ENCODE measurements at regions not wholly inside any gene's neighbourhood (a gene's known extent, or its start where the extent isn't known, plus 50 kb on each side); places are given as distances from the start of the nearest gene placed in this dataset.

DNA sequence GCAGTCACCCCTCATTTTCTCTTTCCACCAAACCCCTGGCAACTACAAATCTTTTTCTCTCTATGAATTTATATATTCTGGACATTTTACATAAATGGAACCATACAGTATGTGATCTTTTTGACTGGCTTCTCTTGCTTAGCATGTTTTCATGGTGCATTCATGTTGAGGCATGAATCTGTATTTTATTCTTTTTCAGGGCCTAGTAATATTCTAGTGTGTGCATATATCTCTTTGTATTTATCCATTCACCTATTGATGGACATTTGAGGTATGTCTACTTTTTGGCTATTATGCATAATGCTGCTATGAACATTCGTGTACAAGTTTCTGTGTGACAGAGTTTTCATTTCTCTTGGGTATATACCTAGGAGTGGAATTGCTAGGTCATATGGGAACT is 78.2 kb downstream of the HACD1 start:
- CTCF ChIA-PET (ENCODE audit: unreplicated experiment): no interaction called here
- no peak overlapping the region for H3K27ac ChIP-seq (ENCODE audit: low read depth, low read length, poor library complexity, severe bottlenecking)
- no peaks in the 10 kb centered on the region for H3K9me2 ChIP-seq (ENCODE audit: insufficient read depth, low read length)
- BruUV-seq (replicated peaks): no TSS peak
- no peaks in the 10 kb centered on the region for H3K36me3 ChIP-seq (ENCODE audit: insufficient read depth, low read length)
- no peak overlapping the region for H3K4me3 ChIP-seq (ENCODE audit: low read depth, low read length, poor library complexity, severe bottlenecking)
- no peaks in the 10 kb centered on the region for H3K79me2 ChIP-seq (ENCODE audit: insufficient read depth, low read depth, low read length)
- POLR2A ChIA-PET: interaction anchor here (0.7 kb wide), 1 partner anchor 13 kb away, joined by 3 read pairs; no protein-coding TSS in a partner anchor
- intact Hi-C loops (cut with micrococcal nuclease; ENCODE audit: unreplicated experiment): no loop called here
- DNase-seq (ENCODE audit: low spot score): no peak
- no peaks in the 10 kb centered on the region for H4K20me1 ChIP-seq (ENCODE audit: insufficient read depth, low read length)
- TF ChIP-seq, protein P1, sequence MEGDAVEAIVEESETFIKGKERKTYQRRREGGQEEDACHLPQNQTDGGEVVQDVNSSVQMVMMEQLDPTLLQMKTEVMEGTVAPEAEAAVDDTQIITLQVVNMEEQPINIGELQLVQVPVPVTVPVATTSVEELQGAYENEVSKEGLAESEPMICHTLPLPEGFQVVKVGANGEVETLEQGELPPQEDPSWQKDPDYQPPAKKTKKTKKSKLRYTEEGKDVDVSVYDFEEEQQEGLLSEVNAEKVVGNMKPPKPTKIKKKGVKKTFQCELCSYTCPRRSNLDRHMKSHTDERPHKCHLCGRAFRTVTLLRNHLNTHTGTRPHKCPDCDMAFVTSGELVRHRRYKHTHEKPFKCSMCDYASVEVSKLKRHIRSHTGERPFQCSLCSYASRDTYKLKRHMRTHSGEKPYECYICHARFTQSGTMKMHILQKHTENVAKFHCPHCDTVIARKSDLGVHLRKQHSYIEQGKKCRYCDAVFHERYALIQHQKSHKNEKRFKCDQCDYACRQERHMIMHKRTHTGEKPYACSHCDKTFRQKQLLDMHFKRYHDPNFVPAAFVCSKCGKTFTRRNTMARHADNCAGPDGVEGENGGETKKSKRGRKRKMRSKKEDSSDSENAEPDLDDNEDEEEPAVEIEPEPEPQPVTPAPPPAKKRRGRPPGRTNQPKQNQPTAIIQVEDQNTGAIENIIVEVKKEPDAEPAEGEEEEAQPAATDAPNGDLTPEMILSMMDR (conservative IDR thresholded peaks at IDR 0.05; ENCODE audit: low read length): no peak
- no peak for TF ChIP-seq EZH2phosphoT487 (IDR thresholded peaks at IDR 0.05; ENCODE audit: borderline replicate concordance, low read depth, low read length)
- H3K9me3 ChIP-seq (ENCODE audit: low read length): no peaks in the 10 kb centered on the region
- no peak overlapping the region for H3K4me2 ChIP-seq (ENCODE audit: low read length)
- no peaks in the 10 kb centered on the region for H3K4me1 ChIP-seq (ENCODE audit: insufficient read depth, low read length, poor library complexity, severe bottlenecking)
- no peak overlapping the region for H2AFZ ChIP-seq (ENCODE audit: low read length)

DNA sequence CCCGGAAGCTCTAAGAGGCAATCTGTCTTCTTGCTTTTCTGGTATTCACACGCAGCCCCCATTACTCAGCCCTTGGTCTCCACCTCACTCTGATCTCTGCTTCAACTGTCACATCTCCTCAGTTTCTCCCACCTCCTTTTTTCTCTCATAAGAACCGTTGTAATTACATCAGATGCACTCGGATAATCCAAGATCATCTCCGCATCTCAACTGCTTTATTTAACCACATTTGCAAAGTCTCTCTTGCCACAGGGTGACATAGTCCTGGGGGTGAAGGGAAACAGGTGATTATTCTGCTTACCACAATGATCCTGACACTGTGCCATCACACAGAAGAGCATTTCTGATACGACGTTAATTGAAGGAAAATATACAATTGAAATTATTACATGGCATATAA is 79.9 kb downstream of the HACD1 start:
- Histone ChIP-seq H3K79me2 (ENCODE audit: insufficient read depth, low read depth, low read length) (no peaks in the 10 kb centered on the region), H3K4me1 (ENCODE audit: insufficient read depth, low read length, poor library complexity, severe bottlenecking) (no peaks in the 10 kb centered on the region), H2AFZ (ENCODE audit: low read length) (no peak overlapping the region), H3K36me3 (ENCODE audit: insufficient read depth, low read length) (no peaks in the 10 kb centered on the region), H3K4me3 (ENCODE audit: low read depth, low read length, poor library complexity, severe bottlenecking) (no peak overlapping the region), H3K9me3 (ENCODE audit: low read length) (no peaks in the 10 kb centered on the region), H4K20me1 (ENCODE audit: insufficient read depth, low read length) (no peaks in the 10 kb centered on the region), H3K9me2 (ENCODE audit: insufficient read depth, low read length) (no peaks in the 10 kb centered on the region), H3K4me2 (ENCODE audit: low read length) (no peak overlapping the region), H3K27ac (ENCODE audit: low read depth, low read length, poor library complexity, severe bottlenecking) (no peak overlapping the region)
- POLR2A ChIA-PET: no interaction called here
- intact Hi-C loops (cut with micrococcal nuclease; ENCODE audit: unreplicated experiment): no loop called here
- no peak for DNase-seq (ENCODE audit: low spot score)
- TF ChIP-seq, protein P1 (conservative IDR thresholded peaks at IDR 0.05; ENCODE audit: low read length): no peak
- TF ChIP-seq EZH2phosphoT487 (IDR thresholded peaks at IDR 0.05; ENCODE audit: borderline replicate concordance, low read depth, low read length): no peak
- no TSS peak for BruUV-seq (replicated peaks)
- CTCF ChIA-PET (ENCODE audit: unreplicated experiment): no interaction called here

DNA sequence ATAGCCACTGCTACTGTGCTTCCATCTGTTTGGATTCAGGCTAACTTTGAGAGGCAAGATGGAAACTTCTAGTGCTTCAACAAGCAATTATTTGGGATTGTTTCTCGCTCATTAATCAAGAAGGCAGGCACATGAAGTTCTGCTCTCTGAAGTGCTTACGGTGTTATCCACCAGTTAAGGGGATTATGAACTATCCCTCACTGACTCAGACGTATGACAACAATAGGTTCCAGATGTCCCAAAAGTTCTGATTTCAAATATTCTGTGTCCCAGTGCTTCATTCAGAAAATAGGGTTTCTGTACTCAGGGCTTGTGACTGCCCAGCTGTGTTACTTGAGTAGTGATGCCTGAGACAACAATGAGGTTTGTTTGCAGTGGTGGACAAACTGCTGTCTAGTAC is 81.0 kb downstream of the HACD1 start:
- Histone ChIP-seq H3K9me2 (ENCODE audit: insufficient read depth, low read length) (no peaks in the 10 kb centered on the region), H3K9me3 (ENCODE audit: low read length) (no peaks in the 10 kb centered on the region), H3K4me2 (ENCODE audit: low read length) (no peak overlapping the region), H3K79me2 (ENCODE audit: insufficient read depth, low read depth, low read length) (no peaks in the 10 kb centered on the region), H4K20me1 (ENCODE audit: insufficient read depth, low read length) (no peaks in the 10 kb centered on the region), H3K4me3 (ENCODE audit: low read depth, low read length, poor library complexity, severe bottlenecking) (no peak overlapping the region), H2AFZ (ENCODE audit: low read length) (no peak overlapping the region), H3K4me1 (ENCODE audit: insufficient read depth, low read length, poor library complexity, severe bottlenecking) (no peaks in the 10 kb centered on the region), H3K36me3 (ENCODE audit: insufficient read depth, low read length) (no peaks in the 10 kb centered on the region), H3K27ac (ENCODE audit: low read depth, low read length, poor library complexity, severe bottlenecking) (no peak overlapping the region)
- no peak for TF ChIP-seq EZH2phosphoT487 (IDR thresholded peaks at IDR 0.05; ENCODE audit: borderline replicate concordance, low read depth, low read length)
- TF ChIP-seq, protein P1 (conservative IDR thresholded peaks at IDR 0.05; ENCODE audit: low read length): no peak
- no peak for DNase-seq (ENCODE audit: low spot score)
- BruUV-seq (replicated peaks): no TSS peak
- ChIA-PET CTCF (ENCODE audit: unreplicated experiment) (no interaction called here), POLR2A (interaction anchor here (0.5 kb wide), 1 partner anchor 118 kb away, joined by 4 read pairs; no protein-coding TSS in a partner anchor)
- intact Hi-C loops (cut with micrococcal nuclease; ENCODE audit: unreplicated experiment): no loop called here
